OCI-LY3 (cell line): ENCODE measurements at regions not wholly inside any gene's neighbourhood (a gene's known extent, or its start where the extent isn't known, plus 50 kb on each side); places are given as distances from the start of the nearest gene placed in this dataset.

Experiments
- H2AFZ ChIP-seq: fragments of 200-600, 300-600 bp; shearing (Covaris generic); 2 replicates; pipeline ENCODE4 v1.6.0; 2014; ENCODE audit warnings: antibody characterized with exemption, low read depth, low read length
- H3K27ac ChIP-seq: fragments of 200-600, 300-600 bp; sonication (generic); 2 replicates; pipeline ENCODE4 v1.5.1; 2014; ENCODE audit warnings: mild to moderate bottlenecking, low read length, moderate library complexity, mixed read lengths
- H3K27me3 ChIP-seq: fragments of 200-600, 300-600 bp; sonication (generic); 2 replicates; pipeline ENCODE4 v1.6.1; 2014; ENCODE audit warnings: low read depth, low read length, mixed read lengths
- H3K36me3 ChIP-seq: fragments of 200-600, 300-600 bp; sonication (generic); replicated peaks from 2 replicates; pipeline ENCODE3; 2014; ENCODE audit warnings: low read depth, low read length, mixed read lengths
- H3K4me1 ChIP-seq: fragments of 300-600, 200-600 bp; sonication (generic); 2 replicates; pipeline ENCODE4 v1.6.1; 2014; ENCODE audit warnings: low read length, mixed read lengths
- H3K4me2 ChIP-seq: fragments of 200-600, 300-600 bp; sonication (generic); 2 replicates; pipeline ENCODE4 v1.6.1; 2014; ENCODE audit warnings: low read length, mixed read lengths
- H3K4me3 ChIP-seq: fragments of 300-600, 200-600 bp; sonication (generic); 2 replicates; pipeline ENCODE4 v1.5.1; 2014; ENCODE audit warnings: antibody characterized with exemption, mild to moderate bottlenecking, low read length, moderate library complexity
- H3K79me2 ChIP-seq: fragments of 300-600, 200-600 bp; shearing (Covaris generic); 2 replicates; pipeline ENCODE4 v1.6.1; 2014; ENCODE audit warnings: mild to moderate bottlenecking, low read length, mixed read lengths
- H3K9ac ChIP-seq: fragments of 300-600, 200-600 bp; shearing (Covaris generic); 2 replicates; pipeline ENCODE4 v1.6.0; 2014; ENCODE audit warnings: mild to moderate bottlenecking, low read length, moderate library complexity
- H3K9me3 ChIP-seq: fragments of 200-600, 300-600 bp; shearing (Covaris generic); 2 replicates; pipeline ENCODE4 v1.6.1; 2014; ENCODE audit warnings: low read length, mixed read lengths; ENCODE audit not compliant: insufficient read depth
- H4K20me1 ChIP-seq: fragments of 200-600, 300-600 bp; sonication (generic); 2 replicates; pipeline ENCODE4 v1.6.1; 2016; ENCODE audit warnings: low read length, mixed read lengths; ENCODE audit not compliant: insufficient read depth
- CTCF ChIP-seq: fragments of 200-600, 300-600 bp; sonication (generic); IDR thresholded peaks from 2 replicates; pipeline ENCODE4 v1.5.1; 2014; ENCODE audit warnings: antibody characterized with exemption, low read length, low read depth
- EZH2phosphoT487 ChIP-seq: fragments of 200-600 bp; shearing (Covaris generic); IDR thresholded peaks from 2 replicates; pipeline ENCODE4 v1.6.1; 2018; ENCODE audit warnings: antibody characterized with exemption, mixed run types, low read depth

GRCh38 chr7:140232957-140233917 is 56.5 kb upstream of the KDM7A start:
- no peak overlapping the region for H3K4me3 ChIP-seq

GRCh38 chr7:140231771-140232491 is 55.1 kb upstream of the KDM7A start:
- Histone ChIP-seq H3K4me2 (no peak overlapping the region), H3K79me2 (no peaks in the 10 kb centered on the region), H3K4me3 (no peak overlapping the region), H4K20me1 (peaks cover 72% of the 10 kb centered on the region), H3K9ac (no peak overlapping the region), H3K36me3 (no peaks in the 10 kb centered on the region), H3K4me1 (peaks cover 19% of the 10 kb centered on the region), H3K9me3 (no peaks in the 10 kb centered on the region), H2AFZ (no peak overlapping the region), H3K27ac (no peak overlapping the region), H3K27me3 (peaks cover 69% of the 10 kb centered on the region)
- TF ChIP-seq EZH2phosphoT487 (no peak), CTCF (no peak)

More at GRCh38 chr7:140232957-140233917, 56.5 kb upstream of the KDM7A start:
- H3K27ac ChIP-seq, result no peak overlapping the region
- peaks cover 77% of the 10 kb centered on the region for H4K20me1 ChIP-seq
- H3K4me1 ChIP-seq, result peaks cover 19% of the 10 kb centered on the region
- peaks cover 72% of the 10 kb centered on the region for H3K27me3 ChIP-seq
- no peak overlapping the region for H2AFZ ChIP-seq
- H3K4me2 ChIP-seq, result peak overlapping the region; percentile 41
- H3K9ac ChIP-seq, result no peak overlapping the region
- H3K79me2 ChIP-seq, result no peaks in the 10 kb centered on the region
- TF ChIP-seq CTCF (no peak), EZH2phosphoT487 (peak; percentile 97)
- no peaks in the 10 kb centered on the region for H3K36me3 ChIP-seq
- H3K9me3 ChIP-seq, result no peaks in the 10 kb centered on the region

- no peak overlapping the region for H3K4me2 ChIP-seq
- no peak overlapping the region for H2AFZ ChIP-seq
- peaks cover 69% of the 10 kb centered on the region for H3K27me3 ChIP-seq
- H3K27ac ChIP-seq, result no peak overlapping the region
- no peak overlapping the region for H3K9ac ChIP-seq
- no peaks in the 10 kb centered on the region for H3K79me2 ChIP-seq
- H3K4me1 ChIP-seq, result peaks cover 19% of the 10 kb centered on the region
- peaks cover 71% of the 10 kb centered on the region for H4K20me1 ChIP-seq
- no peak overlapping the region for H3K4me3 ChIP-seq
- H3K9me3 ChIP-seq, result no peaks in the 10 kb centered on the region
- TF ChIP-seq EZH2phosphoT487, result no peak
- no peak for TF ChIP-seq CTCF
- no peaks in the 10 kb centered on the region for H3K36me3 ChIP-seq
Observed at GRCh38 chr7:140230861-140231770, 54.3 kb upstream of the KDM7A start.
